ENCODE measurements at regions not wholly inside any gene's neighbourhood (a gene's known extent, or its start where the extent isn't known, plus 50 kb on each side); places are given as distances from the start of the nearest gene placed in this dataset.
"Not testable (repeated sequence)": the region's sequence is repeated elsewhere in the genome, so short reads cannot be mapped to it uniquely, and the experiment has no call there.

DNA sequence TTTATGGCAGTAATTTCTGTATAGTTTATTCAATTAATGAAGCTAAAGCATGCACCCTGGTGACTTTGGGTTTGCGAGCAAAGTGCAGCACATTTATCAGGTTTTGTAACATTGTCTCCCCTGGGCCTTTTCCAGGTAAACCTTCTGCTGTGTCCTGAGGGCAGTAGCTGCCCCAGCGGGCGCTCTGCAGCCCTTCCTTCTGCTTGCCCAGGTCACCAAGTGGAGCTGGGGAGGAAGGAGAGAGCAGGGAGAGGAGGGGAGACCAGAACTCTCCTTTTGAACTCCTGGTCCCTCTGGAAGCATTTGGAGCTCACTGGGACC, 145.6 kb downstream of the DLL1 start:
- DNase-seq (ENCODE audit: low read depth): no peak
- H3K4me3 ChIP-seq (ENCODE audit: low read length): no peak overlapping the region
- TF ChIP-seq, protein P1, sequence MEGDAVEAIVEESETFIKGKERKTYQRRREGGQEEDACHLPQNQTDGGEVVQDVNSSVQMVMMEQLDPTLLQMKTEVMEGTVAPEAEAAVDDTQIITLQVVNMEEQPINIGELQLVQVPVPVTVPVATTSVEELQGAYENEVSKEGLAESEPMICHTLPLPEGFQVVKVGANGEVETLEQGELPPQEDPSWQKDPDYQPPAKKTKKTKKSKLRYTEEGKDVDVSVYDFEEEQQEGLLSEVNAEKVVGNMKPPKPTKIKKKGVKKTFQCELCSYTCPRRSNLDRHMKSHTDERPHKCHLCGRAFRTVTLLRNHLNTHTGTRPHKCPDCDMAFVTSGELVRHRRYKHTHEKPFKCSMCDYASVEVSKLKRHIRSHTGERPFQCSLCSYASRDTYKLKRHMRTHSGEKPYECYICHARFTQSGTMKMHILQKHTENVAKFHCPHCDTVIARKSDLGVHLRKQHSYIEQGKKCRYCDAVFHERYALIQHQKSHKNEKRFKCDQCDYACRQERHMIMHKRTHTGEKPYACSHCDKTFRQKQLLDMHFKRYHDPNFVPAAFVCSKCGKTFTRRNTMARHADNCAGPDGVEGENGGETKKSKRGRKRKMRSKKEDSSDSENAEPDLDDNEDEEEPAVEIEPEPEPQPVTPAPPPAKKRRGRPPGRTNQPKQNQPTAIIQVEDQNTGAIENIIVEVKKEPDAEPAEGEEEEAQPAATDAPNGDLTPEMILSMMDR (conservative IDR thresholded peaks at IDR 0.05; ENCODE audit: low read depth, low read length): no peak

GRCh38 chr6:170144571-170145271, 146.2 kb downstream of the DLL1 start:
- H3K4me3 ChIP-seq (ENCODE audit: low read length): no peak overlapping the region
- TF ChIP-seq, protein P1 (conservative IDR thresholded peaks at IDR 0.05; ENCODE audit: low read depth, low read length): no peak
- no peak for DNase-seq (ENCODE audit: low read depth)

DNA sequence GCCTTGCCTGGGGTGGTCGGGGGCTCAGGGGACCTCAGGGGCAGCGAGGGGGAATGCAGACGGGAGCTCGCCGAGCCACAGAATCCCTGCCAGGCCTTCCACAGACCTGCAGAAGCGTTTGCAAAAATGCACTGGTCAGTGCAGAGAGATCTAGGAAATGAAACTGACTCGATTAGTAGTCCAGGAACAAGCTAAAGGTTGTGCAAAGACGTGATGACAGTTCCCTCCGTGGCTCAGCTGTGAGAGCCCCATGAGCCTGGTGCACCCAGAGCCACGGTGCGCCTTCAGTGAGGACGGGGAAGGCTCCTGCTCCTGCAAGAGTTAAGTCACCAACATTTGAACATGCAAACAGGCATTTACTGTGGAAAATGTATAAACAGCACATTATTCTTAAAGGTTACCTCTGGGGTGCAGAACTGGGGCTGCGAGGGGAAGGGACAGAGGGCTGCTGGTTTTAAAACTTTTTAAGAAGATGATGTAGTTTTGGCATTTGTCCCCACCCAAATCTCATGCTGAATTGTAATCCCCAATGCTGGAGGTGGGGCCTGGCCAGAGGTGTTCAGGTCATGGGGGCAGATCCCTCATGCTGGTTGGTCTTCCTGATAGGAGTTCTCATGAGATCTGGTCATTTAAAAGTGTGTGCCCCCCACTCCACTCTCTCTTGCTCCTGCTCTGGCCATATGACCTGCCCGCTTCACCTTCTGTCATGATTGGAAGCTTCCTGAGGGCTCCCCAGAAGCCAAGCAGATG, 147.3 kb downstream of the DLL1 start:
- TF ChIP-seq, protein P1 (conservative IDR thresholded peaks at IDR 0.05; ENCODE audit: low read depth, low read length): no peak
- no peak overlapping the region for H3K4me3 ChIP-seq (ENCODE audit: low read length)
- no peak for DNase-seq (ENCODE audit: low read depth)

GRCh38 chr6:170142559-170142958, 148.3 kb downstream of the DLL1 start:
- TF ChIP-seq, protein P1 (conservative IDR thresholded peaks at IDR 0.05; ENCODE audit: low read depth, low read length): no peak
- DNase-seq (ENCODE audit: low read depth): no peak
- no peak overlapping the region for H3K4me3 ChIP-seq (ENCODE audit: low read length)

DNA sequence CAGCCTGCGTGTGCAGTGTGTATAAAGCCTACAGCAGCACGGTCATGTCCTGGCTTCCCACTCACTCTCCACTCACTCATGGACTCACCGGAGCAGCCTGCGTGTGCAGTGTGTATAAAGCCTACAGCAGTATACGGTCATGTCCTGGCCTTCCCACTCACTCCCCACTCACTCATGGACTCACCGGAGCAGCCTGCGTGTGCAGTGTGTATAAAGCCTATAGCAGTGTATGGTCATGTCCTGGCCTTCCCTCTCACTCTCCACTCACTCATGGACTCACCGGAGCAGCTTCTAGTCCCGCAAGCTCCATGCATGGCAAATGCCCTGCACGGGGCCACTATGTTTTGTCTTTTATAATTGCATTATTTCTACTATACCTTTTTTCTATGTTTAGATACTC, 149.8 kb downstream of the DLL1 start:
- not testable (repeated sequence) for DNase-seq (ENCODE audit: low read depth); H3K4me3 ChIP-seq (ENCODE audit: low read length)

- TF ChIP-seq, protein P1 (conservative IDR thresholded peaks at IDR 0.05; ENCODE audit: low read depth, low read length): no peak
- H3K4me3 ChIP-seq (ENCODE audit: low read length): no peak overlapping the region
- no peak for DNase-seq (ENCODE audit: low read depth)
Measured at GRCh38 chr6:170140129-170140528, 150.7 kb downstream of the DLL1 start.

DNA sequence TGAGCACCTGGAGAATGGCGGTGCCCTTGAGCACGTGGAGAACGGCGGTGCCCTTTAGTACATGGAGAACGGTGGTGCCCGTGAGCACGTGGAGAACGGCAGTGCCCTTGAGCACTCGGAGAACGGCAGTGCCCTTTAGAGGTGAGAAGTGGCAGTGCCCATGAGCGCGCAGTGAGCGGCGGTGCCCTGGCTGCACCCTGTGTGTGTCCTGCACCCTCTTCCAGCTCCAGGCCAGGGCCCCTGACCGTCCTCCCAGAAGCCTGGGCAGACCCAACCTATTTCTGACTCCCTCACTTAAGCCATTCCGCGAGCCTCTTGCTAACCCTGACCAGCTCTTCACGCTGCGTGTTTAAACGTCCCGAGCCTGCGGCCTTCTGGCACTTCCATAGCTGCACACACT, 151.3 kb downstream of the DLL1 start:
- DNase-seq (ENCODE audit: low read depth): no peak
- H3K4me3 ChIP-seq (ENCODE audit: low read length): no peak overlapping the region
- TF ChIP-seq, protein P1 (conservative IDR thresholded peaks at IDR 0.05; ENCODE audit: low read depth, low read length): no peak

DNA sequence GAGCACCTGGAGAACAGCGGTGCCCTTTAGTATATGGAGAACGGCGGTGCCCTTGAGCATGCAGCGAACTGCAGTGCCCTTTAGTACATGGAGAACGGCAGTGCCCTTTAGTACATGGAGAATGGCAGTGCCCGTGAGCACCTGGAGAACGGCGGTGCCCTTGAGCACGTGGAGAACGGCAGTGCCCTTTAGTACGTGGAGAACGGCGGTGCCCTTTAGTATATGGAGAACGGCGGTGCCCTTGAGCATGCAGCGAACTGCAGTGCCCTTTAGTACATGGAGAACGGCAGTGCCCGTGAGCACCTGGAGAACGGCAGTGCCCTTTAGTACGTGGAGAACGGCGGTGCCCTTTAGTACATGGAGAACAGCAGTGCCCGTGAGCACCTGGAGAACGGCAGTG, 151.8 kb downstream of the DLL1 start:
- DNase-seq (ENCODE audit: low read depth); H3K4me3 ChIP-seq (ENCODE audit: low read length): not testable (repeated sequence)

Measured in retinal pigment epithelial cell (primary cell).